NCI-H187 treated with DMSO at 0.1 percent for 48 hours (cell line): ENCODE measurements at regions not wholly inside any gene's neighbourhood (a gene's known extent, or its start where the extent isn't known, plus 50 kb on each side); places are given as distances from the start of the nearest gene placed in this dataset.

Experiments
- DNase-seq: peaks from one replicate; lab custom pipeline; 2025; lab: John Stamatoyannopoulos, UW

- DNase-seq, result no peak
These were observed 283.4 kb downstream of the CRPPA start for GRCh38 chr7:16137944-16138343.

GRCh38 chr7:16136896-16137295 is 284.4 kb downstream of the CRPPA start:
- no peak for DNase-seq

DNA sequence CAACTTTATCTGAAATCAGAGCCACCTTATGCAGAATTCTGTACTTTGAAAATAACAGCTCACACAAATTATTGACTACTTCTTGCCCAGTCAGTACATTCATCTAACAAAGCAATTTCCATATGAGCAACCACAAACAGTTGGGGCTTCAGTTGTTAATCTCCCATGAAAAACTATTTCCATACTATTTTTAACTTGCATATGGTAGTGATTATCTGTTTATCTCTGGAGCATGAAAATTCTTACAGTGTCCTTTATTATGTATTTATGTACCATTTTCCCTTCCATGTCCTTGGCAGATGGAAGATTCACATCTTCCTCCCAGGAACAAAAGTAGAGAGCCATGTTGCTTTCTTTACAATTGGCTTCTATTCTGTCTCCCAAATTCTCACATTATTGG is 285.7 kb downstream of the CRPPA start:
- DNase-seq, result no peak

DNA sequence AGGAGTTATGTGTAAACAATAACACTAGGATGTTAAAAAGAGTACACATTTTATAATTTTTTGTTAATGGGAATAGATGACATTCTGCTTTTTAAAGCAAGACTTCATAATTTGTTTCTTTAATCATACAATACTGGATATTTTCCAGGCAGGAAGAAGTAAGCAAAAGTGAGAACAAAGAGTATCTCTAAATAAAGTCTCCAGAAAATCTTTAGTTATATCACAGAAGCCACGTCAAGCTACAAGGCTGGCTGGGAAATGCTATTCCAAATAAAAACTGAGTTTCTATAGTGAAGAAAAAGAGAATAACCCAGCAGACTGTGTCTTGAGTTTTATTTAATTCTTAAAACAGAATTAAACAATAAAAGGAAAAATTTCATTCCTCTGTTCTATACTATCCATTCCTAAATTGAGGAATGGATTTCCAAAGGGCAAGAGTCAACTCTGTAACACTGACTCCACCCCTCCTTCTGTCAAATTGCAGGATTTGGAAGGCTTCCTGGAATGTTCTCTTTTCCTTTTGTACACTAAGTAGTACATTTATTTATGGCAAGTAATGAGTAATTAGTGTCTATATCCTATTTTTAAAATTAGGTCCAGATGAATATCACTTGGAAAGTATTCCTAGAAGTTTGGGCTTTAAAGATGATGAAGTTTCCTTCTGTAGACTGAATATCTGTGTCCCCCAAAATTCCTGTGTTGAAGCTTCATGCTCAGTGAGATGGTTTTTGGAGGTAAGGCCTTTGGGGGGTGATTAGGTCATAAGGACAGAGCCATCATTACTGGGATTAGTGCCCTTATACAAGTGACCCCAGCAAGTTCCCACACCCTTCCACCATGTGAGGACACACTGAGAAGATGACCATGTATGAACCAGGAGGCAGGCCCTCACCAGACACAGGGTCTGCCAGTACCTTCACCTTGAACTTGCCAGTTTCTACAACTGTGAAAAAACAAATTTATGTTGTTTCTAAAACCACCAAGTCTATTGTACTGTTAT is 290.9 kb downstream of the CRPPA start:
- DNase-seq, result no peak

GRCh38 chr7:16129431-16130110 is 291.8 kb downstream of the CRPPA start:
- DNase-seq, result no peak

DNA sequence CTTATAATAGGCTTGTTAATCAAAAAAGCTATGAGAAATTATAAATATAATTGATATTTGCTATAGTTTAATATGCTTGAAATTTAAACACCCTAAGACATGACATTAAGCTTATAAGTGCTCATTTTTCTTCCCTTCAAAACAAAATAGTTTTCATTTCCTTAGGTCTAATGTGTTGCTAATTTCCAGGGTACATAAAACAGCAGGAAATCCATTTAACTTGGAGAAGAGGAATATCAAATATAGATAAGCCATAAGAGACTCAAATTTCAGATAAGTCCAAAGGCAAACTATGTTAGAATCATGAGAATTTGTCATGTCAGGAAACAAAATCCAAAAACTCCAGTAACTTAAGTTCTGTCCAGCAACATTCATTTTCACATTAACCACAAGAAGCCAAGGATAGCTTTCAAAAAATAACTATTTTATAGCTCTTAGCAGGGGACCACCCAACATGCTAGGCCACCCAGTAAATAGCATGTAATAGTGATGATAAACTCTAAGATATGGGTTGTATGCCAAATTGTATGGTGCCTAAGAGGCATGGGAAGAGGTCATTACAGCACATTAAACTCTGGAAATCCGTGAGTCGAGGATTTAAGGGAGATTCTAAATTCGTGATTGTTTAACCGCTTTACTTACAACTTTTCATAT is 298.1 kb downstream of the CRPPA start:
- no peak for DNase-seq

- no peak for DNase-seq
These were observed 299.4 kb downstream of the CRPPA start for GRCh38 chr7:16121876-16122390.

GRCh38 chr7:16115374-16115773 is 306.0 kb downstream of the CRPPA start:
- DNase-seq, result no peak

DNA sequence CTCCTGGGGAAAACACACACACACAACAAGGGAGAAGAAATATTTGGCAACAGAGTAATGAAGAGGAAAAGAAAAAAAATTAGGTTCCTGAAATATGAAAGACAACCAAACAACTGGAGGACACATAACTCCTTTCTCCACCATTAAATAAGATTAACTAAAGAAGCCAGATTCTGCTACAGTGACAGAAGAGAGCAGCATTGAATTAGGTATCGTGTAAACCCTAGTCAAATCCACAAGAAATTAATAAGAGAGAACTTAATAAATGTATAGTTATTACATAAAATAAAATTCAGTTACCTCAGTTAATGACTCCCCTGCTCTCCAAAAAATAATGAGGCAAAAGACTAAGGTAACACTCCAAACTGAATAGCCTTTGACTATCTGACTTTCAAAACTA is 306.7 kb downstream of the CRPPA start:
- DNase-seq, result no peak

GRCh38 chr7:16114071-16114470 is 307.3 kb downstream of the CRPPA start:
- no peak for DNase-seq

- DNase-seq, result no peak
These were observed 308.3 kb downstream of the CRPPA start for GRCh38 chr7:16113058-16113457.

DNA sequence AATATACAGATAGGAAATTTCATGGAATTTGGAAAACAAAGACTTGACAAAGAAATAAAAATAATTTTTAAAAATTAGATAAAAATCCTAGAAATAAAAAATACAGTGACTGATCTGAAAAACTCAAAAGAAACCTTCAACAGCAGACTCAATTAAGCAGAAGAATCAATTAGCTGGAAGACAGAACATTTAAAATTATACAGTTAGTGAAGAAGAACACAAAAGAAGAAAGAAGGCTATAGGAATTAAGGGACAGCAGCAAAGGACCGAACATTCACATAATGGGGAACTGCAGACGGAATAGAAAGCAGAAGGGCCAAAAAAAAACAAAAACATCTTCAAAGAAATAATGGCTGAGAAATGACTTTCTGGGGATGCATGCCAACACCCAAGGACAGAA is 314.5 kb downstream of the CRPPA start:
- DNase-seq, result no peak

- no peak for DNase-seq
These were observed 315.0 kb downstream of the CRPPA start for GRCh38 chr7:16106300-16106699.

- no peak for DNase-seq
These were observed 322.0 kb downstream of the CRPPA start for GRCh38 chr7:16099302-16099849.

DNA sequence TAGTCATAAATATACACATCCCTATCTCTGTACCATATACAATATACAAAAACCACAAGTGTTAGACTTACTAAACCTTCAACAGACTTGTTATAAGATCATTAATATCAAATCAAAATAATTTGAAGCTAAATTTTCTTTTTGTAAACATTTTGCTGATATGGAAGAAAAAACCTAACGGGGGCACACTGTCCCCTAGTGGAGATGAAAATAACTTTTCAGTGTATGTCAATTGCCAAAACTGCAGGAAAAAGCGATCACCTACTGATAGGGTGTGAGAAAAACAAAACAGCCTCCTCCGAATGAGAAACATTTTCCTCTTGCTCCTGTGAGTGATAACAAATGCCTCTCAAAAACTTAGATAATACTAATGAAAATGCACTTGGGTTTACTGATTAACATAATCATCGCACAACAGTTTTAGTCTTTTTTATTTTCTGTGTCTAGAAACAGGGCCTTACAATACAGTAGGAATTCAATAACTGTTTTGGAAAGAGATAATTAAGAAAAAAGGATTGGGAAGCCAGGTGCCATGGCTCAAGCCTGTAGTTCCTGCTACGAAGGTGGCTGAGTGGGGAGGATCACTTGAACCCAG is 322.7 kb downstream of the CRPPA start:
- no peak for DNase-seq

DNA sequence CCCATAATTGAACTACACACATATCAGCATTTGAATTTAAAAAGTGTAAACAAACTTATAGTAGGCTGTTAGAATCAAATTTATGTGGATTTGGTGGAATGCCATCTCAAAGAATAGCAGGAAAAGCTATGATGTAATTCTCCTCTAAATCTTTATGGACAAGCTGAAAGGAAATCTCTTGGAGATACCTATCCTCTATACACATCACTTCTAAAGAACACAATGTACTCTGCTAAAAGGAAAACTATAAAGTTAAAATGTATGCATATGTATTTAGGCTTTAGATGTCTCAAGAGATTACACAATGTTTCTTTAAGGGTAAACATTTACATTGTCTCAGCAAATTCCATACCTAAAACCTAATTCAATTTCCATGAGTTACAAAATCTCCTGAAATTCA is 323.3 kb downstream of the CRPPA start:
- no peak for DNase-seq

- DNase-seq, result no peak
These were observed 326.0 kb downstream of the CRPPA start for GRCh38 chr7:16095171-16095950.

DNA sequence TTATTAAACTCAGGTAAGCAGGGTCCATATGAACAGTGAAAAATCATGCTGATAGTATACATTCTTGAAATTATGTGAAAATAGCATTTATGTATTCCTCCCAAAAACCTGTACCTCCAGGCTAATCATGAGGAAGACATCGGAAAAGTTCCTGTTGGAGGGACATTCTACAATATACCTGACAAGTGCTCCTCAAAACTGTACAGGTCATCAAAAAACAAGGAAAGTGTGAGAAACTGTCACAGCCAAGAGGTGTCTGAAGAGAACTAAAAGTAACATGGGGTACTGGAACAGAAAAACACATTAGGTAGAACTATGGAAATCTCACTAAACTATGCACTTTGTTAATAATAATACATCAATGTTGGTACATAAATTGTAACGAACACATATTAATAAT is 326.7 kb downstream of the CRPPA start:
- no peak for DNase-seq

DNA sequence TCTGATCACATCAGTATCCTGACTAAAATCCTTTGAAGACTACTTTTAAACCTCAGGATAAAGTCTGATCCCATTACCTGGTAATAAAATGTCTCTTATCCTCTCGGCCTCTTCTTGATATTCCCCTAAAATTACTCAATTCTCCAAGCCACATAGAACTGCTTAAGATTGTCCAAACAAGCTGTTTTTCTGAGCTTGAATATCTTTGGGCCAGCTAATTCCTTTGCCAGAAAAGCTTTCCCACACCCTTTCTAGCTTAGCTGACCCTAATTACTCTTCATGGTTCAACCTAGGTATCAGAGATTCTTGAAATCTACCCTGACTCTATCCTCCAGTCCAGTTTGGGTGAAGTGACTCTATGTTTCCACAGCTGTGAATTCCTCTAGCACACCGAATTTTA is 328.6 kb downstream of the CRPPA start:
- DNase-seq, result no peak

DNA sequence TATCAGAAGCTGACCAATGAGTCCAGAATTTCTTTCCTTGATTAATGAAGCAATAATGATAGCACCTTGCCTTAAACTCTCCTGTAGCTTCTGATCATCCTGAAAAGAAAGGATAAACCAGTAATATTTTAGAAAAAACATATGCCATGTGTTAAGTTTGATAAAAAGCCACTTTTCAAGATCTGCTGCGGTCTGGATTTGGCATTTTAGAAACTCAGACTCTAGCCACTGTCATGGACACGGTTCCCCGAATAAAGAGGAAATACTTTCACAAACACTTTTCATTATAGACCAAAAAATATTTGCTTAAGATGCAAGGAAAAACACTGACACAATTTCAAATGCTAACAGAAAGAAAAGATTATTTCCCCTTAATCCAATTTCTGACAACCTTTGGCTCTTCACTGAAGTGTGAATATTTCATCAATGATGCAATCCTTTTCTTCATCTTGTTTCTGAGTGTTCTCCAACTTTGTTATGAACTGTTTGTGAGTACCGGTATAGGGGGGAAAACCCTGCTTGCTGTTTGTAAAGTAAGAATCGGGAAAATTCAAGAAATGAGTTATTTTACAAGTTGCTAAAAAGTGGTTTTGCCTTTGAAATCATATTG is 329.5 kb downstream of the CRPPA start:
- no peak for DNase-seq

- DNase-seq, result no peak
These were observed 331.5 kb downstream of the CRPPA start for GRCh38 chr7:16089801-16090200.
